ENCODE measurements at regions not wholly inside any gene's neighbourhood (a gene's known extent, or its start where the extent isn't known, plus 50 kb on each side); places are given as distances from the start of the nearest gene placed in this dataset.

DNA sequence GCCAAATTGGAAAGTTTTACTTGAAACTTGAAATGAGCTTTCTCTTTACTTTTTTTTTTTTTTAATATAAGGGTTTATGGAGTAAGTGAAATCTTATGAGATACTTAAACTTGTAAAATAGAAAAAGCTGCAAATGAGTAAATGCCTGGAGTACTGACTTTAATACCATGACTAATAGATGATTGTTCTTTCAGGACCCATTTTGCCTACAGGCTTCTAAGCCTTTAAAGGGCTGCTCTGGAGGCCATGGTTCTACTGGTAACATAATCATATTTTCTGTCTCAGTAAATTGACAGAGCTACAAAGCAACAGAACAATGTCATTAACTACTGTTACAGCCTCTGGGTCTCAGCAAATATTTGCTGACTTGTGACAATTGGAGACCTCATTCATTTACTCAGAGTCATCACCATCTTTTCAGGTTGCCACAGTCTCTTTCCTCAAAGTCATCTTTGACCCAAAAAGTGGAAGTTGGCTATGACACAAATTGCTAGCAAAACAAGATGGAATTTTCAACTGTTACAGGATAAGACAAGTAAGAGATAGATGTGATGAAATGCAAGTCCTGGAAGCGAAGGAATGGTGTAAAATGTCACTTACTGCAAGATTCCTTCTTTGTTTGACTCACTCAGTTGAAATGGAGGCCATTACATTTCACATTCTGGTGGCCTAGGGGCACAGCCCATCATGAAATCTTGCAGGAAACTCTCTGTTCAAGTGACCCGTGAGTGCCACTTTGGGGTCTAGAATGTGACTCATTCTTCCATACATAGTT is 132.7 kb downstream of the BTC start:
- ATAC-seq (no peak), DNase-seq (no peak)
- Histone ChIP-seq H3K27ac (no peak overlapping the region), H3K27me3 (ENCODE audit: low read depth) (no peaks in the 10 kb centered on the region), H3K36me3 (no peaks in the 10 kb centered on the region), H3K4me3 (no peak overlapping the region), H3K9me3 (no peaks in the 10 kb centered on the region), H3K4me1 (no peaks in the 10 kb centered on the region)
- intact Hi-C loops (cut with DNase I) = no loop called here
- no peak for TF ChIP-seq CTCF (IDR thresholded peaks at IDR 0.05)

- no peak for TF ChIP-seq CTCF (IDR thresholded peaks at IDR 0.05)
- H3K9me3 ChIP-seq = no peaks in the 10 kb centered on the region
- intact Hi-C loops (cut with DNase I) = no loop called here
- no peaks in the 10 kb centered on the region for H3K36me3 ChIP-seq
- no peak for ATAC-seq
- no peaks in the 10 kb centered on the region for H3K4me1 ChIP-seq
- H3K27me3 ChIP-seq (ENCODE audit: low read depth) = no peaks in the 10 kb centered on the region
- no peak overlapping the region for H3K27ac ChIP-seq
- no peak for DNase-seq
- H3K4me3 ChIP-seq = no peak overlapping the region
These were observed 130.7 kb downstream of the BTC start for GRCh38 chr4:74663631-74664030.

- no peak overlapping the region for H3K4me3 ChIP-seq
- no peak for TF ChIP-seq CTCF (IDR thresholded peaks at IDR 0.05)
- H3K27ac ChIP-seq = no peak overlapping the region
- intact Hi-C loops (cut with DNase I) = no loop called here
- H3K27me3 ChIP-seq (ENCODE audit: low read depth) = no peaks in the 10 kb centered on the region
- no peaks in the 10 kb centered on the region for H3K36me3 ChIP-seq
- no peaks in the 10 kb centered on the region for H3K9me3 ChIP-seq
- H3K4me1 ChIP-seq = no peaks in the 10 kb centered on the region
- no peak for ATAC-seq
- DNase-seq = no peak
These were observed 129.0 kb downstream of the BTC start for GRCh38 chr4:74665346-74665745.

DNA sequence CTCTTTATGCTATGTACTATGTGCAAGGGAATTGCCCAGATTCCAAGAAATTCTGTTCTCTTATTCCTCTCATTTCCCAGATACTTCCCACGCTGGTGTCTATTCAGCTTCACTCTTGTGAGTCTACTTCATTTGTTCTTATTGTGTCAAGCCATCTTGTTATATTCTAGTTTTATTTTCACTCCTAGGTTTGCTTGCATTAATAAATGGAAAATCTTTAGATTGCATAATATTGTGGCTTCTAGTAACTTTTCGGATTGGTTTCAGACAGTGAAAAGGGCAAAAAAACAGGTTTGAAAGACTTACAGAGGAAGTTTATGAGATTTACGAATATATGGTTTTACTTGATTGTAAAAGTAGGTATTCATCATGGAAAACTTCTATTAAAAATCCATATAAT is 128.4 kb downstream of the BTC start:
- no peak overlapping the region for H3K4me3 ChIP-seq

GRCh38 chr4:74667438-74667837 is 126.9 kb downstream of the BTC start:
- no peaks in the 10 kb centered on the region for H3K4me1 ChIP-seq
- no peak for TF ChIP-seq CTCF (IDR thresholded peaks at IDR 0.05)
- no peaks in the 10 kb centered on the region for H3K36me3 ChIP-seq
- ATAC-seq (no peak), DNase-seq (no peak)
- intact Hi-C loops (cut with DNase I) = no loop called here
- H3K27ac ChIP-seq = no peak overlapping the region
- no peak overlapping the region for H3K4me3 ChIP-seq
- H3K9me3 ChIP-seq = no peaks in the 10 kb centered on the region
- no peaks in the 10 kb centered on the region for H3K27me3 ChIP-seq (ENCODE audit: low read depth)

More for the DNA sequence above, 128.4 kb downstream of the BTC start:
- no peak for ATAC-seq
- no peak for DNase-seq
- Histone ChIP-seq H3K36me3 (no peaks in the 10 kb centered on the region), H3K27me3 (ENCODE audit: low read depth) (no peaks in the 10 kb centered on the region), H3K4me1 (no peaks in the 10 kb centered on the region), H3K9me3 (no peaks in the 10 kb centered on the region), H3K27ac (no peak overlapping the region)
- TF ChIP-seq CTCF (IDR thresholded peaks at IDR 0.05) = no peak
- intact Hi-C loops (cut with DNase I) = no loop called here

All from lower lobe of right lung (tissue), 2 donors.